Astrocyte (in vitro differentiated cells and primary cell): ENCODE measurements at regions not wholly inside any gene's neighbourhood (a gene's known extent, or its start where the extent isn't known, plus 50 kb on each side); places are given as distances from the start of the nearest gene placed in this dataset.

Experiments used
- DNase-seq: peaks from one replicate; pipeline ENCODE4 v3.0.0-alpha.2; 2010; ENCODE audit warnings: low read depth
- FAIRE-seq: peaks from 2 replicates; lab custom pipeline; 2011; peaks lifted over from hg19 to GRCh38; lab: Jason Lieb, UNC
- H2AFZ ChIP-seq: 2 replicates; pipeline ENCODE4 v1.6.0; 2012; ENCODE audit warnings: low read depth, low read length, inconsistent platforms
- H3K27ac ChIP-seq: 2 replicates; pipeline ENCODE4 v1.5.1; 2011; ENCODE audit warnings: low read depth, low read length, inconsistent platforms
- H3K27me3 ChIP-seq: 2 replicates; pipeline ENCODE4 v1.6.0; 2011; ENCODE audit warnings: low read length, inconsistent platforms; ENCODE audit not compliant: insufficient read depth
- H3K36me3 ChIP-seq: 2 replicates; pipeline ENCODE4 v1.5.1; 2011; ENCODE audit warnings: low read length, inconsistent platforms; ENCODE audit not compliant: insufficient read depth
- H3K4me1 ChIP-seq: 2 replicates; pipeline ENCODE4 v1.5.1; 2011; ENCODE audit warnings: low read length, inconsistent platforms; ENCODE audit not compliant: insufficient read depth
- H3K4me2 ChIP-seq: 2 replicates; pipeline ENCODE4 v1.6.0; 2012; ENCODE audit warnings: low read length, inconsistent platforms
- H3K4me3 ChIP-seq: 2 replicates; pipeline ENCODE4 v1.5.1; 2011; ENCODE audit warnings: low read depth, mild to moderate bottlenecking, low read length, inconsistent platforms; ENCODE audit not compliant: insufficient read depth
- H3K79me2 ChIP-seq: 2 replicates; pipeline ENCODE4 v1.6.0; 2012; ENCODE audit warnings: mild to moderate bottlenecking, low read length, inconsistent platforms; ENCODE audit not compliant: insufficient read depth
- H3K9ac ChIP-seq: 2 replicates; pipeline ENCODE4 v1.6.0; 2012; ENCODE audit warnings: mild to moderate bottlenecking, low read length, inconsistent platforms
- H3K9me3 ChIP-seq: 2 replicates; pipeline ENCODE4 v1.5.1; 2012; ENCODE audit warnings: low read depth, mild to moderate bottlenecking, low read length, inconsistent platforms; ENCODE audit not compliant: insufficient read depth
- H4K20me1 ChIP-seq: 2 replicates; pipeline ENCODE4 v1.6.0; 2012; ENCODE audit warnings: low read length, inconsistent platforms; ENCODE audit not compliant: insufficient read depth
- H3K27ac Mint-ChIP-seq: one replicate; pipeline ENCODE4 v1.8.0; 2021; ENCODE audit warnings: mild to moderate bottlenecking, mixed read lengths; ENCODE audit not compliant: unreplicated experiment
- H3K27me3 Mint-ChIP-seq: one replicate; pipeline ENCODE4 v1.8.0; 2021; ENCODE audit warnings: low read depth, mixed read lengths; ENCODE audit not compliant: unreplicated experiment
- H3K36me3 Mint-ChIP-seq: one replicate; pipeline ENCODE4 v1.8.0; 2021; ENCODE audit warnings: low read depth, mixed read lengths; ENCODE audit not compliant: unreplicated experiment
- H3K4me1 Mint-ChIP-seq: one replicate; pipeline ENCODE4 v1.8.0; 2021; ENCODE audit warnings: low read depth, mixed read lengths; ENCODE audit not compliant: unreplicated experiment
- H3K4me3 Mint-ChIP-seq: one replicate; pipeline ENCODE4 v1.8.0; 2021; ENCODE audit warnings: mild to moderate bottlenecking, moderate library complexity, mixed read lengths; ENCODE audit not compliant: unreplicated experiment
- H3K9me3 Mint-ChIP-seq: one replicate; pipeline ENCODE4 v1.8.0; 2021; ENCODE audit warnings: mild to moderate bottlenecking, mixed read lengths; ENCODE audit not compliant: unreplicated experiment
- CTCF ChIP-seq: IDR thresholded peaks from 2 replicates; pipeline ENCODE4 v1.5.1; 2011; ENCODE audit warnings: low read depth, mild to moderate bottlenecking, inconsistent platforms, low read length, moderate library complexity; ENCODE audit not compliant: insufficient read depth
- EZH2 ChIP-seq: IDR thresholded peaks from 2 replicates; pipeline ENCODE4 v1.6.1; 2012; ENCODE audit warnings: mild to moderate bottlenecking, low read length, inconsistent platforms; ENCODE audit not compliant: insufficient read depth

- Histone ChIP-seq H2AFZ (no peak overlapping the region), H3K9me3 (no peaks in the 10 kb centered on the region), H3K79me2 (no peaks in the 10 kb centered on the region), H3K4me3 (no peak overlapping the region), H3K27me3 (no peaks in the 10 kb centered on the region), H3K4me2 (no peak overlapping the region), H3K4me1 (no peaks in the 10 kb centered on the region), H3K36me3 (no peaks in the 10 kb centered on the region), H3K27ac (no peak overlapping the region), H4K20me1 (no peaks in the 10 kb centered on the region), H3K9ac (no peak overlapping the region)
- Mint-ChIP-seq H3K27ac (no peak overlapping the region), H3K27me3 (peaks cover 15% of the 10 kb centered on the region), H3K9me3 (no peaks in the 10 kb centered on the region), H3K36me3 (no peaks in the 10 kb centered on the region), H3K4me3 (no peak overlapping the region), H3K4me1 (no peaks in the 10 kb centered on the region)
- TF ChIP-seq CTCF (no peak), EZH2 (no peak)
- no peak for DNase-seq
- FAIRE-seq, result no peak
These were observed 300.9 kb downstream of the DHX35 start for GRCh38 chr20:39263076-39263475.

DNA sequence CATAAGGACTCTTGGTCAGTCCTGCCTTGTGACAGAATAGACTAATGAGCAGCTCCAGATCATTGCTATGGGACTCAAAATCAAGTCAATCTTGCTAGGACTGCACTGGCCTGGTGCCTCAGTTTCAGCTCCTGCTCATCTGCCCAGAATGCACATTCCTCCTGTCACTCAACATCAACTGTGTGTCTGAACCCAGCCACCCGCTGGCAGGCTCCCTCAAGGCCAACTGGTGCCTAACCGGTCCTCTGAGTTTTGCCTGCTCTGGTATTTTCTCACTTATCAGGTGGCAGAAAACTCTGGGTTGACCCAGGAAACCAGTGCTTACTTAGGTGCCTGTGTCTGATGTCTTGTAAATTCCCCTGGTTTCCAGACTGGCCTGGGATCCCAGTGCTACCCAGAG lies 297.7 kb downstream of the DHX35 start:
- no peak for TF ChIP-seq EZH2
- TF ChIP-seq CTCF, result no peak
- no peak overlapping the region for H3K4me3 Mint-ChIP-seq
- H3K27me3 Mint-ChIP-seq, result peaks cover 10% of the 10 kb centered on the region
- no peaks in the 10 kb centered on the region for H3K79me2 ChIP-seq
- no peaks in the 10 kb centered on the region for H3K36me3 ChIP-seq
- no peaks in the 10 kb centered on the region for H3K4me1 ChIP-seq
- no peaks in the 10 kb centered on the region for H3K36me3 Mint-ChIP-seq
- no peaks in the 10 kb centered on the region for H4K20me1 ChIP-seq
- H3K4me3 ChIP-seq, result no peak overlapping the region
- H3K27ac ChIP-seq, result no peak overlapping the region
- no peaks in the 10 kb centered on the region for H3K4me1 Mint-ChIP-seq
- no peak overlapping the region for H3K4me2 ChIP-seq
- H3K9me3 ChIP-seq, result no peaks in the 10 kb centered on the region
- H3K9me3 Mint-ChIP-seq, result no peaks in the 10 kb centered on the region
- no peak overlapping the region for H3K9ac ChIP-seq
- no peak overlapping the region for H2AFZ ChIP-seq
- DNase-seq, result no peak
- no peaks in the 10 kb centered on the region for H3K27me3 ChIP-seq
- no peak for FAIRE-seq
- no peak overlapping the region for H3K27ac Mint-ChIP-seq

DNA sequence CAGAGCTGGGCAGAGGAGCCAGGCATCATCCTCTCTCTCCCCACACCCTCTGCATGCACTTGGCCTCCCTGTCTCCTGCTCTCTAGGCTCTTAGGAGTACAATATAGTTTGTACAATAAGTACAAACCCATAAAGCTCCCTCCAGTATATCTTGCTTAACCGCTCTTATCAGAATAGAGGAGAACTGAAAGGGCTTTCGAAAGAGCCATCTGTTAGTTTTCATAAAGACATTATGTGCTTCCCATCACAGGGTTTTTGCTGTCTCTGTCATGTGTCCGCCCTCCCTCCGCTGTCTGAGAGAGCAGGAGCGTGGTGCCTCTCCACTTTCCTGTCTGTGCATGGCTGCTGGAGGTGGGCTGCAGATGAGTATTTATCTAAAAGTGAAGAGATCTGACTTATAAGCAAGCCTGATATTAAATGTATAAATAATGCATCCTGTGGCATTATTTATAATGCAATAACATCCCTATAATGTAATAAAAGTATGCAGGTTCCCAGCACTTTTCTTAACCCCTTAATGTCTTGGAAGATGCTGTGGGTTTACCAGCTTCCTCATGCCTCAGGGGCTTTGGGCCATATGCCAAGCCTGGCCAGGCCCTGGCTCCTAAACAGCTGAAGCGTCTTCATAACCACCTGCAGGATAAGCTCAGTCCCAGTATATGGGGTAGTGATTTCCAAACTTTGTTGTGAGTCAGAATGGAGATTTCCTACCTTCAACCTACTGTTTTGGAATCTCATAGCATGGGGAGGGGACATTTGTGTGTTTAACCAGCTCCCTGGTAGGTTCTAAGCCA lies 297.1 kb downstream of the DHX35 start:
- Histone ChIP-seq H3K36me3 (no peaks in the 10 kb centered on the region), H3K9me3 (no peaks in the 10 kb centered on the region), H3K9ac (no peak overlapping the region), H3K27ac (no peak overlapping the region), H3K4me3 (no peak overlapping the region), H3K4me2 (no peak overlapping the region), H3K27me3 (no peaks in the 10 kb centered on the region), H3K4me1 (no peaks in the 10 kb centered on the region), H4K20me1 (no peaks in the 10 kb centered on the region), H2AFZ (no peak overlapping the region), H3K79me2 (no peaks in the 10 kb centered on the region)
- Mint-ChIP-seq H3K4me3 (no peak overlapping the region), H3K27me3 (peaks cover 13% of the 10 kb centered on the region), H3K36me3 (no peaks in the 10 kb centered on the region), H3K9me3 (no peaks in the 10 kb centered on the region), H3K4me1 (no peaks in the 10 kb centered on the region), H3K27ac (no peak overlapping the region)
- no peak for TF ChIP-seq EZH2
- no peak for TF ChIP-seq CTCF
- no peak for DNase-seq
- FAIRE-seq, result no peak
